Ecto neural progenitor cell (in vitro differentiated cells): ENCODE measurements at regions not wholly inside any gene's neighbourhood (a gene's known extent, or its start where the extent isn't known, plus 50 kb on each side); places are given as distances from the start of the nearest gene placed in this dataset.

Experiments
- DNase-seq: peaks from one replicate; pipeline ENCODE4 v3.0.0-alpha.2; 2018; ENCODE audit warnings: low spot score

DNA sequence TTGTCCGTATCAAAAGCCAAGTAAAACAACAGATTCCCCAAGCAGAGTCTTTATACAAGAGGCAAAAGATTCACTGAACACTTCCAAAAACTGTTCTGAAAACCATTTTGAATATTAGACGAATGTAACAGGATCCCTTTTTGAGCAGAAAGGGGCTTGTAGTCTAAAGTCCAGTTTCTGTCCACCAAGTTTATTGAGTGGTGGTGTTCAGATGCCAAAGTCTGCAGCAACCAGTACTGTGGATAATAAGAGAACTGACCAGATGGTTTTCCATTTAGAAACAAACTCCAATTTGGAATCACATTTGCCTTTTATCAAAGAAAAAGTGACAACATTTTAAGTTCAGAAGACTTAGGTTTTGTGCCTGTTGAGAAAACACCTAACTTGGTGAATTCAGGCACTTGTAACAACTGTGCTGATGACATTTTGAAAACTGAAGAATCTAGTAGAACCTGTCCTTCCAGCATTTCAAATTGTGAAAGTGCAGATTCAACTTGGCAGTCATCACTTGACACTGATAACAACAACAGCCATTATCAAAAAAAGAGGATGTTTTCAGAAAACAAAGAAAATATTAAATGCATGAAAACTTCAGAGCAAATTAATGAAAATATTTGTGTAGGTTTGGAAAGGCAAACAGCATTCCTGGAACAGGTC is 217.1 kb downstream of the CSNK2A3 start:
- DNase-seq, result no peak

DNA sequence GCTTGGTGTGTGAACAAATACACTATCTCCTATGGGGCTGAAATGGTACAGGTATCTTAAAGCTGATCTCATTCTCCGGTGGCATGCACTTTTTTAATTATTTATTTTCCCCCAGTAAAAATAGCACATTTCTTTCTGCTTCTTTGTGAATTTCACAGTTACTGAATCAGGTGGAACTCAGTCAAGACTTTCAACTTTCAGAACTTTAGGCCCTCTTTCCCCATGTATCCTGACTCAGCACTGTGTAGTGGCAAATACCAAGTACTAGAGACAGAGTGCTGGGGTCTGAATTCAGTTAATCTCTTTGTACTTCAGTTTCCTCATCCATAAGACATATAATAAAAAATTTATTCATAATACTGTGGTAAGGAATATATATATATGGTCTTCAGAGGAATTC is 223.9 kb downstream of the CSNK2A3 start:
- DNase-seq, result no peak

DNA sequence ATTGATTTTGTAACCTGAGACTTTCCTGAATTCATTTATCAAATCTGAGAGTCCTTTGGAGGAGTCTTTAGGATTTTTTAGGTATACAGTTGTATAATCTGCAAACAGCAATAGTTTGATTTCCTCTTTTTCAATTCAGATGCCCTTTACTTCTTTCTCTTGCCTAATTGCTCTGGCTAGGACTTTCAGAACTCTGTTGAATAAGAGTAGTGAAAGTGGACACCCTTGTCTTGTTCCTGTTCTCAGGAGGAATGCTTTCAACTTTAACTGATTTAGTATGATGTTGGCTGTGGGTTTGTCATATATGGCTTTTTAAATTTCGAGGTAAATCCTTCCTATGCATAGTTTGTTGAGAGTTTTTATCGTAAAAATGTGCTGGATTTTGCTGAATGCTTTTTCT is 227.4 kb downstream of the CSNK2A3 start:
- DNase-seq, result no peak

DNA sequence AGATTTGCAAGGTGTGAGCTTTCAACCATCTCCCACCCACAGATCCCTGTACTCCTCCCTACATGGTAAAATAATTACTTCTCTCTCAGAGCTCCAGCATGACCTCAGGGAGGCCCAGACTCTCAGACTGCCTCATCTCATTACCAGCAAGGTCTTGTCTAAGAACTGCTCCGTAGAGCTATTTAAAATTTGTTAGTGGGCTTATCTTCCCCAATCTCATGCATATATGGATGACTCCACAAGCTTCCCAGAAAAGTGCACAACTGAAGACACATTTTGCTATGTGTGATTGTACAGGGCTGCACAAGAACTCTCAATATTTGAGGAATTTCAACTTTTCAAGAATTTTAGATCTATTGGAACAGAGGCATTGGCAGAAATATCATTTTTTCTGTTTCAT is 230.3 kb downstream of the CSNK2A3 start:
- no peak for DNase-seq

DNA sequence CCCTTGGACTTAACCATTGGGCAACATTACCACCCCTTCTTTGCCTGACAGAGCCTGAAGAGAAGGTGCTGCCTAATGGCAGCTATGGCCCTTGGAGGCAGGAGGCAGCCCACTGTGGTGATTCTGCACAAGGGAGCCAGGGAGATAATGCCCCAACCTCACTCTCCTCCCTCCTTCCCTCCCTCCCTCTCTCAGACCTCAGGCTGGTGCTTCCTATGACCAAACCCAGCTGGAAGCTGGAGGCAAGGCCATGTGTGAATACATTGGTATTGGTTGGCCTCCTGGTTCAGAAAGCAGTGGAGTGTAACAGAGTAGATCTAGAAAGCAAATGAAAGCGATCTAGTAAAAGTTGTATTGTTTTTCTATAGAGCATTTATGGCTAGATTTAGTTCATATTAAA is 233.1 kb downstream of the CSNK2A3 start:
- no peak for DNase-seq

DNA sequence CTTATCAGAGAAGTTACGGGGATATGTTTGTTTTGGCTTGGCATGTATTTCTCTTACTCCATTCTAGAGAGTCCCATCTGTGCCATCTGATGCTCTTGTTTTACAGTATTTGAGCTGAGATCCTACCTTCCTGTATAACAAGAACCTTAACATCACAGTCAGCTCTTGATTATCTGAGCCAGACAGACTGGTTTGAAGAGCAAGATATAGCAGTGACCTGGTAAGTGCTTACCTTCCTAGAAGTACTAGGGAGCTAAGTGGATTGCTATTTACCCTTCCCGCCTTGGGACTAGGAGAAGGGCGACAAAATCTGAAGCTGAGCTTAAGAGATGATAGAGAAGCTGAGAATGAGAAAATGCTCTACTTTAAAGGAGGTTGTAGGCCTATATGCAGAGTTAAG is 235.3 kb downstream of the CSNK2A3 start:
- no peak for DNase-seq

DNA sequence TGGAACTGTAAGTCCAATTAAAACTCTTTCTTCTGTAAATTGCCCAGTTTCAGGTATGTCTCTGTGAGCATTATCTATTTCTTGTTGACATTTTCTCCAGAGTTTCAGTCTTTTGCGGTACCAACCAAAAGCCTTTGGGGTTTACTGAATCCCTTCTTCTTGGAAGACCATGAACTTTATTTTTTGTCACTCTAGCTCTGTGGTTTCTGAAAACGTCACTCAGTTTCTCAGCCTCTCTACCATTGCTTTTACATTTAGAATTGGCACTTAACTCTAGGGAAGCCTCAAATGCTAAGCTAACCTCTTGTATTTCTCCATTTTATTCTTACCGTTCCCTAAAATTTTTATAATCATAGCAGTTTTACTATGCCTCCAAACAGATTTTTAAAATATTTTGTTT is 237.6 kb downstream of the CSNK2A3 start:
- no peak for DNase-seq

DNA sequence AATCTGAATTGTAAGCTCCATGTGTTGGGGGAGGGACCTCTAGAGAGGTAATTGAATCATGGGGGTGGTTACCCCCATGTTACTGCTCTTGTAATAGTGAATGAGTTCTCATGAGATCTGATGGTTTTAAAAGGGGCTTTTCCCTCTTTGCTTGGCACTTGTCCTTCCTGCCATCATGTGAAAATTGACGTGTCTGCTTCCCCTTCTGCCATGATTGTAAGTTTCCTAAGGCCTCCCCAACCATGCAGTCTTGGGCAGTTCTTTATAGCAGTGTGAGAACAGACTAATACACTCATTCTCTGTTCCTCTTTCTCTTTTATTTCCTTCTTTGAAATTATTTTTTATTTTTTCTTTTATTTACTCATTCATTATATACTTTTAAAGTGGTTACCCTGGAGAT is 239.4 kb downstream of the CSNK2A3 start:
- no peak for DNase-seq

DNA sequence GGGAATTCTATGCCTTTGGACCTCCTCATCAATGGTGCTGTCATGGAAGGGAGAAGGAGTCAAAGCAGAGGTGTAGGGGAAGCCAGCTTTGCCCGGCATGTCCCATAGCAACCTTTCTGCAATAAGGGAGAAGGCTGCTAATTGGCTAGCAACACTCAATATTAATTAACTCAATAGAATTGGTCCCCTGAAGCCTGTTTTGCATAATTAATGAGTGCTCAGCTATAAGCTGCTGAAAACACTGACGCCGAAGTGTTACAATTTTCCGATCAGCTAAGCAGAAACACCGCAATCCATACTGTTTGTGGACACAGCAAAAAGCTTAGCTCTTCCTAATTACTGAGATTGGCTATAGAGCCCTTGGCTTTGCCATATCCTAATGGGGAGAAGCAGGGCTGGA is 245.0 kb downstream of the CSNK2A3 start:
- DNase-seq, result no peak

DNA sequence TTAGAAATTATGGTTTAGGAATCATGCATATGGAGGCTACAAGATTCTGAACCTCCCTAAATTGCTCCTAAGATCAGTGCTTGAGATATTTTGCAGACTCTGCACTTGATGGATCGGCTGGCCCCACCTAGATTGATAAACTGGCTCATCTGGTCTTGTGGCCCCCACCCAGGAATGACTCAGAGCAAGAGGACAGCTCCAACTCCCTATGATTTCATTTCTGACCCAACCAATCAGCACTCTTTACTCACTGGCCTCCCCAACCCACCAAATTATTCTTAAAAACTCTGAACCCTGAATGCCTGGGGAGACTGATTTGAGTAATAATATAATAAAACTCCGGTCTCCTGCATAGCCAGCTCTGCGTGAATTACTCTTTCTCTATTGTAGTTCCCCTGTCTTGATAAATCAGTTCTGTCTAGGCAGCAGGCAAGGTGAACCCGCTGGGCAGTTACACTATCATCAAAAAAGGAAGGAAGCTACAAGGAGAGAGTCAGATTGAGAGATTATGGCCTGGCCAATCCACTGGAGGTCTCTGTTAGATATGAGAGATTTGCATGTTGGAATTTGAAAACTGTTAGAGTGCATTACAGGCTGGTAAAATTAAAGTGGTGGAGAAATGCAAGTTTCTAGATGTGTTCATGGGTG is 245.8 kb downstream of the CSNK2A3 start:
- no peak for DNase-seq

DNA sequence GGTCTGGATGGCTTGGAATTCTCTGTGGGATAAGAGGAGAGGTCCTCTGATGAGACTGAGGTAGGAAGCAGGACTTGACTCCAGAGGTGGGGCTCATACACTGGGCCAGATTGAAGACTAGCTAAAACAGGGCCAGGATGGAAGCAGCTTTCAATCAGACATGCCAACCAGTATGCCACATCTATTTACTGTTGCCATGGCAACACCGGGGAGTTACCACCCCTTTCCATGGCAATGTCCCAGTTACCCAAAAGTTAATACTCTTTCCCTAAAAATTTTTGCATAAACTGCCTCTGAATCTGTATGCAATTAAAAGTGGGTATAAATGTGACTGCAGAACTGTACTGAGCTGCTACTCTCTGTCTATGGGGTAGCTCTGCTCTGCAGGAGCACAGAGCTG is 247.5 kb upstream of the ZBED5 start:
- DNase-seq, result no peak

DNA sequence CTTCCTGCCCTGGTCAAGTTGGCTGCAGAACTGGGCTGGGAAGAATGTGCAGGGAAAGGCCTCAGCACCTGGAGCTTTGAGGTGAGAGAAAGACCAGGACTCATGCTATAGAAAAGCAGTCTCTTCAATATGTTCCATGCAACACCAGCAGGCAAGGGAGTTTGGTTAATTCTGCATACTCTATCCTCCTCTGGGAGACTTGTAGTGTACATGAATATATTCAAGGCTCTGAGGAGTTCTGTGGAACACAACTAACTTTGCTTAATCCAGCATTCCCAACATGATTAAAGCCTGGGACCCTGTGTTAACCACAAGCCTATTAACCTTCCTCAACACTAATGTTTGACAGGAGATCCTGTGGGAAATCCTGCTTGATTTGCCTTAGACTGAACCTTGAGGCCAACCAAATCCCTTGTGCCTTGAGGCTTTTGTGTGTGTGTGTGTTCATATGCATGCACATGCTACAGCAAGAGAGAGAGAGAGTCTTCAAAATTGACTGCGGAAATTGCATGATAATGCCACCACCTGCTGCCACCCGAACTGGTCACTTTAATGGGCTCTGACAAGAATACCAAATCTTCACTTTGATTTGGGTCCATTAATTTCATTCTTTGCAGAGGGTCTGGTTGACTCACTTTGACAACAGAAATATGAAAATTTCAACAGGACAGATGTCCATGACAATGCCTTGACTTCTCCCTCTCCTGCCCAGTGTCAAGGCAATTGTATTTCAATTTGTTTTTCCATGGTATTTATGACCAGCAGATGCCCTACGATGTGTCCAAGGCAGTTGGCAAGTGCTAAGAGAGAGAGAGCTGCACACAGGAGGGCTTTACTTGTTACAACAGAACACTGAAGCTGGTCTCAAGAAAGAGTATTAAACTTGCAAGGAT is 238.2 kb upstream of the ZBED5 start:
- DNase-seq, result no peak

DNA sequence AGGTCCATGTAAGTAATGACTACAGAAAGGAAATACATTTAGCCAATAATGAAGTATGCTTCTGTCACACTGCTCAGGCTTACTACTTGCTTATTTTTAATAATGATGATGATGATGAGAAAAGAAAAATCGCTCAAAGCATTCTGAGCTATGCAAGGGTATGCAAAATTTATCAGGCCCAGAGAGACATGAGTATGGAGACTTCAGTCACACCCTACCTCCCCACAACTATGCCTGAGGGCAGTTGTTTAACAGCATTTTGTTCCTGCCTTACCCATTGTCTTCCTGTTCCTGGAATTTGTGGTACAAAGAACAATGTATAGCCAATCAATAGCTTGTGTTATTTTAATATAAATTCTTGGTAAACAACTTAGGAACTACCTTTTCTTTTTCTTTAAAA is 232.6 kb upstream of the ZBED5 start:
- no peak for DNase-seq

DNA sequence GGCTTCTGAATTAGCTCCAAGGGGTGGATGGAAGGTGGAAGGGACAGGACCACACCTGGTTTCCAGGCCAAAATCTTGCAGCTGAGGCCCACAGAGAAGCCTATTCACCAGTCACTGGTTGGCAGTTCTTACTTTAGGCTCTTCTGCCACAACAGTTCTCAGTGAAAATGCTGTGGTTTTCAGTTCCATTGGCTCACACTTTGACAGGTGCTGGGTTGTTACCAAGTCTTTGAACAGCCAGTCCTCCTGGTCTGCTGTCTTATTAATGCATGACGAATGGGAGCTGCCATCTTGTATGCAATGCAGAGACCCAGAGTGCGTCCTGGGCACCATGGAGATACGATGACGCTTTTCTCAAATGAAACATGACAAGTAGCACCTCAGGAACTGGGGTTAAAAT is 232.0 kb upstream of the ZBED5 start:
- no peak for DNase-seq

DNA sequence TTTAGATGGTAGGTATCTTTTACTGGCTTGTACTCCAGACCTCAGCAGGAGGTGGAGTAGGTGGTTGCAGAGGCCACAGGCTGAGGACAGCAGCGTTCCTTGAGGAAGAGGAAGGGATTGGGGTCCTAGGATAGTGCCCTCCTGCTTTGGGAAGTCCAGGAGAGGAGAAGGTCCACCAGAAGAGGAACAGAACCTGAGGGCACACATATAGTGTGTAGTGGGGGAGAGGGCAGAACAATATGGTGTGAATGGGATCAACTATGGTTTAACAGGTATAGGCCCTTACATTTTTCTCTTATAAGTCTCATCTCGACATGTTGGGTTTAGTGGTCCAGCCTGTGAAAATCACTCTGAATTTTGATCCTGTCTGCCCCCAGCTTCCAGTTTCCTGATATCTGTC is 229.1 kb upstream of the ZBED5 start:
- no peak for DNase-seq

DNA sequence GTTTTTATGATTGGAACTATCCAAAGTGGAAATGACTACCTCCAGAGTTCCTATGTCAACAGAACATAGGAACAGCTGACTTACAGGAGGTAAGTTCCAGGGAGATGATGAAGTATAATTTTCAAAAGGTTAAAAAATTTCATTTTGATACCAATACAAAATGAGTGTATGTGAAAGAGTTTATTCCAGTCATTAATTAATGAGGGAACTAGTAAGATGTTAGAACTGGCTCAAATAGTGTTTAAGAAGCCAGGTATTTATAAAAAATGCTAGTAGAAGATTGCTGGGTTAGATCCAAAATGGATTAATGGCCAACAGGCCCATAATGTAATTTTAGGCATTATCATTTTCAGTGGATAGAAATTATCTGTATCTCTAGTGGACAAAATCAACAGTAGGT is 227.7 kb upstream of the ZBED5 start:
- DNase-seq, result no peak

DNA sequence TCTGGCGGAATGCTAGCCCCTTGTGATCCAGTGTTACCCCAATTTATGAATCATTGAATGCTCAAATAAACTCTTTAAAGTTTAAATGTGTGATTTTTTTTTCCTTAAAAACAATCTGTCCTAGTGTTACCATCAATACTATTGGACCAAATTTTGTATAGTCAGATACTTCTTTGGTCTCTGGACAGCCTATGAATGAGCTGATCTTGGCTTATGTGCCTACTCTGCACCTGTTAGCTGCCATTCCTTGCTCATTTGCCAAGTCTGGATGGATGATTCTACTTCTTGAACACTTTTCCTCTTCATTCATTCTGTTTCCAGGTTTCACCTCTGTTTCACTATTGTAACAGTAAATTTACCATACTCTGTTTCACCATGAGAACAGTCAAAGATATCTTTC is 226.5 kb upstream of the ZBED5 start:
- DNase-seq, result no peak

DNA sequence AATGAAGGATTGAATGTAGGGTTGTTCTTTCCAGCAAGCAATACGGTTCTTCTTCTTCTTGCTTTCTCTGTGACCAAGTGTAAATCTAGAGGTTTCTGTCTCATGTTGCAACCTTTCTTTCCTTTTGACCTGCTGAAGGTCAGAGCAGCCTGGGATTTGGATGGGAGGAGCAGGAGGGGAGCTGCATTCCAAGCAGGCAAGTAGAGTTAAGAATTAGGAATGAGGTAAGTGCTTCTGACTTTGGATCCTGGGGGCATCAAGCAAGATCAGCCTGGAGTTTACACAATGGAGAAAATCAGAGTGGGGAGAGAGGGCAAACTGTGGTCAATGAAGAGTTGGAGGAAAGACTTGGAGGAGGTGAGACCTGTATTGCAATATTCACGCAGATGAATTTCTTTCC is 225.6 kb upstream of the ZBED5 start:
- no peak for DNase-seq

DNA sequence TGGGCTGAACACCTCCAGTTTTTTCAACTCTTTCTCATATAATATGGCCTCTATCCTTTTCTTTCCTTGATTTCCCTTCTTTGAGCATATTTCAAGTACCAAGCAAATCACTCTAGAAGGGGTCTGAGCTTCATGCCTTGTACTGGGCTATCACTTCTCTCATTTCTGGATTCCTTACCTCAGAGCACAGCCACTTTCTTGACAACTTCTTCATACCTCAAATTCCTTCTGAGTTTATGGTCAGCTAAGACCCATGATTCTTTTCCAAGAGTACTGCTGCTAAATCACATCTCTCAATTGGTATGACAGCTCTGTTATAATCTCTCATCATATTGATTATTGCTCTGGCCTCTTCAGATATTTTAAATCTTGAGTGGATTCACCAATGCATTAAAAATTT is 224.8 kb upstream of the ZBED5 start:
- no peak for DNase-seq

DNA sequence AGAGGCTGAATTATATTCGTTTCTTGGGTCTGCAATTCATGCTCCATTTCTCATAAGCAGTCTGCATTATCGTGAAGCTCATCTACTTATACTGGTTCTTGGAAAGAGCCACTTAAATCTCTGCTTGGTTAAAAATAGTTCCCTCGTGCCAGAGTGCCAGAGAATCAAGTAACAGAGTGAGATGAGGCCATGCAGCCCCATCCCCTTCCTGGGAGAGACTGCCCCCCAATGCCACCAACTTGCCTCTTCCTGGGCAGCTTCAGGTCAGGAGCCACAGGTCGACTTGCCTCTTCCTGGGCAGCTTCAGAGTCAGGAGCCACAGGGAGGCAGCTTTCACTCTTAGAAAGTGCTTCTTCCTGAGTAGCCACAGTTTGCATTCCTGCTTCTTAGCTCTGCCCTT is 223.9 kb upstream of the ZBED5 start:
- no peak for DNase-seq

DNA sequence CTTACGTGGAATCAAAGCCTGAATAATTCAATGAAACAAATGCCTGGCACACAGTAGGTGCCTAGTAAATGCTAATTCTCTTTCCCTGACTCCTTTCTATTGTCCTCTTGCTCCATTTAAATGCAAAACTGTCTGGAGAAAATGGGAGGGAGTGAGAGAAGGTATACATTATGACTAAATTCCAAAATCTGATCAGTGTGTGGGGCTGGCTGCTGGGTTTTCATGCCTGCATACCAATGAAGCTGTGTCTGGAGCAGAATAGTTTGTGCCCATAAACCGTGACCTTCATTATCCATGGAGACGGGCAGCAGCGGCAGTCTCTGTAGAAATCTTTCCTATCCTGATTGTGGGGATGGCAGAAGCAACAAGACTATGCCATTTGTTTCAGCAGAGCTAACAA is 223.4 kb upstream of the ZBED5 start:
- DNase-seq, result no peak

DNA sequence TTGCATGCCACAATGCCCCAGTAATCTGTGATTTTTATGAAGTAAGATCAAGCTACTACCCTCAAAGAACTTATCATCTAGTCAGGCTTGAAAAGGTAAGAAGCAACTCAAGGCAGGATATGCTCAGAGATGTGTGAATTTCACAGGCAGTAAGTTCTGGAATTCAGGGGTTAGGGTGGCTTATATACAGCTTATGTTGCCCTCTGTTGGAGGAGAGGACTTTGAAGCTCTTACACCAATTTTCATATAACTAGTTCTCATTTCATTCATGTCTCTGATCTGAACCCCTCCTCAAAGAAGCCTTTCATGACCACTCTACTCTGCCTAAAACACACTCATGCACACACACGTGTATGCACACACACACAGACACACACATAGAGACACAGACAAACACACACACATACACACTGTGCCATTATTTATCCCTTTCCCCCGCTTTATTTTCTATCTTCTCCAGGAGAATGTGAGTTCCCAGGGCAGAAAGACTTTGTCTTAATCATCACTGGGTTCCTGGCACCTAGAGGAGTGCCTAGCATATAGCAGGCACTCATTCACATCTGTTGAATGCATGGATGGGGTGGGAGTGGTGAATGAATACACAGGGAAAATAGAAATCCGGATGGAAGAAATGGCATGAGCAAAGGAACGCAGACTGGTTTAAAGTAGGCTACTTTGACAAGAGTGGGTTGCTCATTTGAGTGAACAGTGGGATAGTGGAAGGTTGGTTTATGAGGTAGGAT is 220.7 kb upstream of the ZBED5 start:
- DNase-seq, result no peak

DNA sequence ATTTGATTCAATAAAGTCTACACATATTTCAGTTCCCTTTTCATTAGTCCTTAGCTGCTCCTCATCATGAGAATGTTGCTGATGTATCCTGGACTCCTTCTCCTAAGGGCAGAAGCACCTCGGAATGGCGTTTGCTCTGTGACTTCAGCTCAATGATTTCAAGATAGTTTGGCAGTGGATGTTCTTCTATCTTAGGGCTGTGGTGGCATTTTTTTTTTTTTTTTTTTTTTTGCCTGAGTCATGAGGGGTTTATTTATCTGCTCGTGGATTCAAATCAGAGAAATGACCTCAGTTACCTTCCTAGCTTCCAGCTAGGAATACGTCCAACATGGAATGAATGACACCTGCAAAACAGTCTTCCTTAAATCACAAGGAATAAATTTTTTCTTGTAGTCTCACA is 220.0 kb upstream of the ZBED5 start:
- no peak for DNase-seq
